Caco-2 (cell line): ENCODE measurements at regions not wholly inside any gene's neighbourhood (a gene's known extent, or its start where the extent isn't known, plus 50 kb on each side); places are given as distances from the start of the nearest gene placed in this dataset.

Experiments used
- BruUV-seq: library from RNA; stranded (reverse); fragments of 400-500 nt; replicated peaks from 2 replicates; lab custom pipeline; 2021; lab: Mats Ljungman, UMichigan
- CTCF ChIA-PET: fragments of 300-600 bp; sonication (Branson Sonifier 250); formaldehyde crosslinking; loops from one replicate; lab custom pipeline; 2022; ENCODE audit warnings: antibody characterized with exemption; lab: Charles Lee
- POLR2A ChIA-PET: fragments of 300-600 bp; sonication (Branson Sonifier 250); formaldehyde crosslinking; loops from one replicate; lab custom pipeline; 2022; ENCODE audit warnings: antibody characterized with exemption; lab: Charles Lee
- DNase-seq, 2 experiments: peaks; one replicate each; pipeline versions ENCODE4 v3.0.0 to v3.0.0-alpha.2; 2020 to 2022
- H3K27me3 ChIP-seq: replicated peaks from 2 replicates; pipeline ENCODE4 v1.6.0; 2011; ENCODE audit warnings: low read length; ENCODE audit not compliant: control insufficient read depth, insufficient read depth
- H3K36me3 ChIP-seq: 2 replicates; pipeline ENCODE4 v1.5.1; 2011; ENCODE audit warnings: low read length; ENCODE audit not compliant: control insufficient read depth, insufficient read depth
- H3K4me1 ChIP-seq: fragments of 250-450 bp; sonication (Bioruptor Pico); 2 replicates; pipeline ENCODE4 v1.5.1; 2020; ENCODE audit warnings: mild to moderate bottlenecking
- H3K4me3 ChIP-seq: 2 replicates; pipeline ENCODE4 v1.5.1; 2011; ENCODE audit warnings: low read depth, mild to moderate bottlenecking, control low read depth, low read length
- H3K9me3 ChIP-seq: fragments of 250-450 bp; sonication (Bioruptor Pico); 2 replicates; pipeline ENCODE4 v1.5.1; 2020; ENCODE audit warnings: mild to moderate bottlenecking, moderate library complexity
- H3K27ac Mint-ChIP-seq: one replicate; pipeline ENCODE4 v1.8.0; 2022; ENCODE audit warnings: mixed read lengths; ENCODE audit not compliant: unreplicated experiment
- H3K27me3 Mint-ChIP-seq: one replicate; pipeline ENCODE4 v1.8.0; 2022; ENCODE audit warnings: mixed read lengths; ENCODE audit not compliant: insufficient read depth, unreplicated experiment
- H3K36me3 Mint-ChIP-seq: one replicate; pipeline ENCODE4 v1.8.0; 2022; ENCODE audit warnings: mild to moderate bottlenecking, mixed read lengths; ENCODE audit not compliant: insufficient read depth, unreplicated experiment
- H3K4me1 Mint-ChIP-seq: one replicate; pipeline ENCODE4 v1.8.0; 2022; ENCODE audit warnings: low read depth, mixed read lengths; ENCODE audit not compliant: unreplicated experiment
- H3K4me3 Mint-ChIP-seq: one replicate; pipeline ENCODE4 v1.8.0; 2022; ENCODE audit warnings: mild to moderate bottlenecking, moderate library complexity, mixed read lengths; ENCODE audit not compliant: unreplicated experiment
- H3K9me3 Mint-ChIP-seq: one replicate; pipeline ENCODE4 v1.8.0; 2022; ENCODE audit warnings: mixed read lengths; ENCODE audit not compliant: unreplicated experiment
- CTCF ChIP-seq, 2 experiments: fragments of 200-600 bp in 1 of 2; IDR thresholded peaks; 1 replicate in 1 of 2; 2 replicates in 1 of 2; pipeline versions ENCODE4 v1.5.1 to v1.8.0; 2011 to 2022; ENCODE audit warnings: antibody characterized with exemption in 1 of 2, control low read depth in 1 of 2, inconsistent platforms in 1 of 2, low read depth in 1 of 2, low read length in 1 of 2, mild to moderate bottlenecking in 1 of 2, moderate library complexity in 1 of 2; ENCODE audit not compliant: insufficient read depth in 1 of 2, severe bottlenecking in 1 of 2, unreplicated experiment in 1 of 2
- intact Hi-C: fragments of 100-400 bp; cut with micrococcal nuclease; formaldehyde crosslinking; loops from one replicate; pipeline ENCODE4 v1.10.0; 2022; ENCODE audit not compliant: unreplicated experiment

- CTCF ChIA-PET: no interaction called here
- H3K27me3 Mint-ChIP-seq: no peaks in the 10 kb centered on the region
- Histone ChIP-seq H3K9me3 (0 out of 2 replicates have a peak, but pooled peaks cover 2% of the 10 kb centered on the region), H3K4me1 (no peaks in the 10 kb centered on the region), H3K27me3 (no peaks in the 10 kb centered on the region), H3K4me3 (no peak overlapping the region), H3K36me3 (no peaks in the 10 kb centered on the region)
- H3K4me1 Mint-ChIP-seq: no peaks in the 10 kb centered on the region
- no peak for TF ChIP-seq CTCF (IDR thresholded peaks at IDR 0.05; ENCODE audit: insufficient read depth in 1 of 2, low read depth in 1 of 2, low read length in 1 of 2, severe bottlenecking in 1 of 2, unreplicated experiment in 1 of 2)
- H3K36me3 Mint-ChIP-seq: no peaks in the 10 kb centered on the region
- no peak overlapping the region for H3K27ac Mint-ChIP-seq
- no peak overlapping the region for H3K4me3 Mint-ChIP-seq
- BruUV-seq: no TSS peak
- H3K9me3 Mint-ChIP-seq: no peaks in the 10 kb centered on the region
- POLR2A ChIA-PET: no interaction called here
- intact Hi-C loops: no loop called here
- no peak for DNase-seq
These were observed 313.0 kb upstream of the NRXN1 start for GRCh38 chr2:51344886-51345285.

GRCh38 chr2:51335087-51336058 lies 303.4 kb upstream of the NRXN1 start:
- no peak for DNase-seq
- BruUV-seq: no TSS peak
- no peak for TF ChIP-seq CTCF (IDR thresholded peaks at IDR 0.05; ENCODE audit: insufficient read depth in 1 of 2, low read depth in 1 of 2, low read length in 1 of 2, severe bottlenecking in 1 of 2, unreplicated experiment in 1 of 2)
- no peaks in the 10 kb centered on the region for H3K27me3 ChIP-seq
- no peaks in the 10 kb centered on the region for H3K4me1 Mint-ChIP-seq
- intact Hi-C loops: no loop called here
- no peak overlapping the region for H3K4me3 ChIP-seq
- POLR2A ChIA-PET: no interaction called here
- H3K36me3 ChIP-seq: no peaks in the 10 kb centered on the region
- H3K36me3 Mint-ChIP-seq: no peaks in the 10 kb centered on the region
- H3K9me3 ChIP-seq: no peaks in the 10 kb centered on the region
- no peaks in the 10 kb centered on the region for H3K9me3 Mint-ChIP-seq
- CTCF ChIA-PET: no interaction called here
- H3K27me3 Mint-ChIP-seq: no peaks in the 10 kb centered on the region
- H3K4me1 ChIP-seq: no peaks in the 10 kb centered on the region
- no peak overlapping the region for H3K4me3 Mint-ChIP-seq
- no peak overlapping the region for H3K27ac Mint-ChIP-seq

- Histone ChIP-seq H3K9me3 (no peaks in the 10 kb centered on the region), H3K4me1 (no peaks in the 10 kb centered on the region), H3K36me3 (no peaks in the 10 kb centered on the region), H3K27me3 (no peaks in the 10 kb centered on the region), H3K4me3 (no peak overlapping the region)
- no peaks in the 10 kb centered on the region for H3K4me1 Mint-ChIP-seq
- CTCF ChIA-PET: no interaction called here
- H3K9me3 Mint-ChIP-seq: no peaks in the 10 kb centered on the region
- H3K27ac Mint-ChIP-seq: no peak overlapping the region
- no TSS peak for BruUV-seq
- no peaks in the 10 kb centered on the region for H3K36me3 Mint-ChIP-seq
- no peaks in the 10 kb centered on the region for H3K27me3 Mint-ChIP-seq
- POLR2A ChIA-PET: no interaction called here
- no peak for TF ChIP-seq CTCF (IDR thresholded peaks at IDR 0.05; ENCODE audit: insufficient read depth in 1 of 2, low read depth in 1 of 2, low read length in 1 of 2, severe bottlenecking in 1 of 2, unreplicated experiment in 1 of 2)
- H3K4me3 Mint-ChIP-seq: no peak overlapping the region
- DNase-seq: no peak
- intact Hi-C loops: no loop called here
These were observed 297.6 kb upstream of the NRXN1 start for GRCh38 chr2:51329512-51329911.
